Ovary (tissue), 7 donors: ENCODE measurements at regions not wholly inside any gene's neighbourhood (a gene's known extent, or its start where the extent isn't known, plus 50 kb on each side); places are given as distances from the start of the nearest gene placed in this dataset.
"Not testable (repeated sequence)": the region's sequence is repeated elsewhere in the genome, so short reads cannot be mapped to it uniquely, and the experiment has no call there.

Source experiments
- DNase-seq, 5 donors: peaks; one replicate each; pipeline ENCODE4 v3.0.0-alpha.2; 2019 to 2020
- H3K27ac ChIP-seq, 2 donors: fragments of 200-600 bp; one replicate each; pipeline versions ENCODE4 v1.5.1 to v1.8.0; 2019 to 2022
- H3K27me3 ChIP-seq: fragments of 200-600 bp; one replicate; pipeline ENCODE4 v1.8.0; 2022
- H3K36me3 ChIP-seq: fragments of 200-600 bp; sonication (generic); one replicate; pipeline ENCODE4 v1.5.1; 2019
- H3K4me1 ChIP-seq: one replicate; pipeline ENCODE4 v1.8.1; 2013; ENCODE audit warnings: mild to moderate bottlenecking, moderate library complexity; ENCODE audit not compliant: insufficient read depth
- H3K4me3 ChIP-seq: fragments of 200-600 bp; sonication (generic); one replicate; pipeline ENCODE4 v1.5.1; 2017
- H3K9me3 ChIP-seq, 2 donors: fragments of 200-600 bp in 1 of 2; sonication (generic) in 1 of 2; one replicate each; pipeline versions ENCODE4 v1.5.1 to v1.8.1; 2013 to 2019; ENCODE audit warnings: mild to moderate bottlenecking in 1 of 2, moderate library complexity in 1 of 2
- EP300 ChIP-seq: sonication (generic); formaldehyde crosslinking; IDR thresholded peaks from one replicate; pipeline ENCODE4 v1.6.1; 2017; ENCODE audit warnings: antibody characterized with exemption
- POLR2A ChIP-seq: fragments of 450-650 bp; IDR thresholded peaks from one replicate; pipeline ENCODE4 v1.6.1; 2017; ENCODE audit warnings: antibody characterized with exemption, mild to moderate bottlenecking, moderate library complexity
- WGBS, 3 donors: extraction: QIAGEN DNeasy Blood & Tissue Kit in 1 of 3; methylation state at CpG; one replicate each; pipeline versions ENCODE4 v1.1.5 to v1.1.7; 2013 to 2017; 5-methylcytosine and 5-hydroxymethylcytosine counted together
- intact Hi-C, 4 donors: fragments of 100-400 bp; cut with DNase I; formaldehyde crosslinking; loops; one replicate each; pipeline versions ENCODE4 v1.11.0 to v1.15.1; 2022 to 2023
- TF ChIP-seq, protein P1 (sequence below), 3 donors: fragments of 450-650 bp in 2 of 3; fragments of 200-600 bp in 1 of 3; IDR thresholded peaks; one replicate each; pipeline versions ENCODE4 v1.5.1 to v1.8.0; 2016 to 2022; ENCODE audit warnings: antibody characterized with exemption in 3 of 3, mild to moderate bottlenecking in 1 of 3
- donor health status: DM: no; HTN: no; CAD: no; lungs with moderate emphysema.
- donor health status: DM: no; HTN: no; CAD: no.
- donor health status: Bipolar disorder and iron deficiency.
- donor health status: DM: no; HTN: no; CAD: no.
- donor health status: DM: yes; HTN: yes; CAD: no.

- Histone ChIP-seq H3K27ac (no peak overlapping the region), H3K36me3 (no peaks in the 10 kb centered on the region), H3K9me3 (no peaks in the 10 kb centered on the region), H3K4me1 (no peaks in the 10 kb centered on the region), H3K27me3 (no peaks in the 10 kb centered on the region), H3K4me3 (no peak overlapping the region)
- 38 to 53% (median 50%) methylated on average over 5 of the region's 5 CpGs for WGBS, 3 donors
- no peak for DNase-seq
- TF ChIP-seq EP300 (no peak), POLR2A (no peak)
- TF ChIP-seq, protein P1, sequence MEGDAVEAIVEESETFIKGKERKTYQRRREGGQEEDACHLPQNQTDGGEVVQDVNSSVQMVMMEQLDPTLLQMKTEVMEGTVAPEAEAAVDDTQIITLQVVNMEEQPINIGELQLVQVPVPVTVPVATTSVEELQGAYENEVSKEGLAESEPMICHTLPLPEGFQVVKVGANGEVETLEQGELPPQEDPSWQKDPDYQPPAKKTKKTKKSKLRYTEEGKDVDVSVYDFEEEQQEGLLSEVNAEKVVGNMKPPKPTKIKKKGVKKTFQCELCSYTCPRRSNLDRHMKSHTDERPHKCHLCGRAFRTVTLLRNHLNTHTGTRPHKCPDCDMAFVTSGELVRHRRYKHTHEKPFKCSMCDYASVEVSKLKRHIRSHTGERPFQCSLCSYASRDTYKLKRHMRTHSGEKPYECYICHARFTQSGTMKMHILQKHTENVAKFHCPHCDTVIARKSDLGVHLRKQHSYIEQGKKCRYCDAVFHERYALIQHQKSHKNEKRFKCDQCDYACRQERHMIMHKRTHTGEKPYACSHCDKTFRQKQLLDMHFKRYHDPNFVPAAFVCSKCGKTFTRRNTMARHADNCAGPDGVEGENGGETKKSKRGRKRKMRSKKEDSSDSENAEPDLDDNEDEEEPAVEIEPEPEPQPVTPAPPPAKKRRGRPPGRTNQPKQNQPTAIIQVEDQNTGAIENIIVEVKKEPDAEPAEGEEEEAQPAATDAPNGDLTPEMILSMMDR (IDR thresholded peaks at IDR 0.05): no peak
- intact Hi-C loops: no loop called here
These were observed 757.1 kb downstream of the KCNT2 start for GRCh38 chr1:195851016-195851601.

GRCh38 chr1:195849180-195849579 is 759.1 kb downstream of the KCNT2 start:
- H3K4me1 ChIP-seq: no peaks in the 10 kb centered on the region
- no peaks in the 10 kb centered on the region for H3K27me3 ChIP-seq
- no peak overlapping the region for H3K27ac ChIP-seq
- H3K36me3 ChIP-seq: no peaks in the 10 kb centered on the region
- 0 to 3% (median 0%) methylated on average over 1 of the region's 1 CpG for WGBS, 3 donors
- no peak for DNase-seq
- H3K9me3 ChIP-seq: no peaks in the 10 kb centered on the region
- no peak overlapping the region for H3K4me3 ChIP-seq
- TF ChIP-seq EP300 (no peak), POLR2A (no peak)
- TF ChIP-seq, protein P1 (IDR thresholded peaks at IDR 0.05): no peak
- intact Hi-C loops: no loop called here

GRCh38 chr1:195847957-195848875 is 760.0 kb downstream of the KCNT2 start:
- intact Hi-C loops, H3K4me1 ChIP-seq, H3K9me3 ChIP-seq, H3K36me3 ChIP-seq, H3K27ac ChIP-seq, DNase-seq, H3K4me3 ChIP-seq, H3K27me3 ChIP-seq: not testable (repeated sequence)
- WGBS, 3 donors: 62 to 68% (median 67%) methylated on average over 19 of the region's 19 CpGs

- Histone ChIP-seq H3K4me1 (no peaks in the 10 kb centered on the region), H3K9me3 (no peaks in the 10 kb centered on the region), H3K4me3 (no peak overlapping the region), H3K27me3 (no peaks in the 10 kb centered on the region), H3K36me3 (no peaks in the 10 kb centered on the region), H3K27ac (no peak overlapping the region)
- TF ChIP-seq, protein P1 (IDR thresholded peaks at IDR 0.05): no peak
- no peak for TF ChIP-seq POLR2A
- TF ChIP-seq EP300: no peak
- 93% methylated on average over 4 of the region's 4 CpGs for WGBS, 3 donors
- no peak for DNase-seq
- intact Hi-C loops: no loop called here
These were observed 776.5 kb downstream of the KCNT2 start for GRCh38 chr1:195831789-195832188.

DNA sequence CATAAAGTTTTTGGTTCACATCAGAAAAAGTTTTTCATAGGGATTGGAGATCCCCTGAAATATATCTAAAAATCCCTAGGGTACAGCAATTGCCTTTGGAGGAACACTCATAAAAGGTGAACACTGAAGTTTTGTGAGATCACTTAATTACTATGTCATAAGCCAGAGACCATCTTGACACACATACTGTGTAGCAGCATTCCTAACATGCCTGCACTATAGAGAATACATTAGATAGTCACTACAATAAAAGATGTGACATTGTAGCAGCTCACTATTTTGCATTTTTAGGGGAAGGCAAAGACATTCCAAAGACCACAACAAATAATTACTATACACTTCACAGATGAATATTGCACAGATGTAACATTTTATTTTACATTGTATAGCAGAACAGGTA is 779.9 kb downstream of the KCNT2 start:
- H3K9me3 ChIP-seq: no peaks in the 10 kb centered on the region
- H3K4me1 ChIP-seq: no peaks in the 10 kb centered on the region
- H3K27ac ChIP-seq: no peak overlapping the region
- H3K4me3 ChIP-seq: no peak overlapping the region
- TF ChIP-seq, protein P1 (IDR thresholded peaks at IDR 0.05): no peak
- no peak for TF ChIP-seq POLR2A
- TF ChIP-seq EP300: no peak
- H3K27me3 ChIP-seq: no peaks in the 10 kb centered on the region
- intact Hi-C loops: no loop called here
- no peaks in the 10 kb centered on the region for H3K36me3 ChIP-seq
- DNase-seq: no peak
